Large intestine (tissue), 3 donors: ENCODE measurements at regions not wholly inside any gene's neighbourhood (a gene's known extent, or its start where the extent isn't known, plus 50 kb on each side); places are given as distances from the start of the nearest gene placed in this dataset.

Experiments
- DNase-seq, 2 donors: peaks; one replicate each; pipeline versions ENCODE4 v3.0.0 to v3.0.0-alpha.2; 2013
- H3K27ac ChIP-seq: one replicate; pipeline ENCODE4 v1.5.1; 2013; ENCODE audit warnings: low read length
- H3K27me3 ChIP-seq: 2 replicates; pipeline ENCODE4 v1.6.1; 2013; ENCODE audit warnings: low read length; ENCODE audit not compliant: control insufficient read depth, insufficient read depth
- H3K36me3 ChIP-seq: 2 replicates; pipeline ENCODE4 v1.6.1; 2013; ENCODE audit warnings: low read length; ENCODE audit not compliant: control insufficient read depth, insufficient read depth
- H3K4me1 ChIP-seq: one replicate; pipeline ENCODE4 v1.6.1; 2013; ENCODE audit warnings: low read length; ENCODE audit not compliant: control insufficient read depth, insufficient read depth
- H3K4me3 ChIP-seq: one replicate; pipeline ENCODE4 v1.5.1; 2013; ENCODE audit warnings: low read length
- H3K9me3 ChIP-seq: one replicate; pipeline ENCODE4 v1.6.1; 2013; ENCODE audit warnings: mild to moderate bottlenecking, low read depth, low read length, moderate library complexity; ENCODE audit not compliant: control insufficient read depth
- WGBS: methylation state at CpG from one replicate; pipeline ENCODE4 v1.1.5; 2013; ENCODE audit warnings: low lambda C conversion rate; ENCODE audit not compliant: insufficient coverage; 5-methylcytosine and 5-hydroxymethylcytosine counted together

- Histone ChIP-seq H3K9me3 (no peaks in the 10 kb centered on the region), H3K4me3 (no peak overlapping the region), H3K4me1 (no peaks in the 10 kb centered on the region), H3K36me3 (no peaks in the 10 kb centered on the region), H3K27ac (no peak overlapping the region), H3K27me3 (no peaks in the 10 kb centered on the region)
- no peak for DNase-seq
- WGBS = no CpG with 5 or more reads among the region's 11 CpGs
Measured at GRCh38 chr10:33807531-33808359, 473.3 kb upstream of the NRP1 start.

GRCh38 chr10:33805831-33806230 lies 471.4 kb upstream of the NRP1 start:
- Histone ChIP-seq H3K27ac (no peak overlapping the region), H3K36me3 (no peaks in the 10 kb centered on the region), H3K9me3 (no peaks in the 10 kb centered on the region), H3K4me3 (no peak overlapping the region), H3K4me1 (no peaks in the 10 kb centered on the region), H3K27me3 (no peaks in the 10 kb centered on the region)
- no peak for DNase-seq
- no CpG with 5 or more reads among the region's 2 CpGs for WGBS

GRCh38 chr10:33804584-33804983 lies 470.1 kb upstream of the NRP1 start:
- Histone ChIP-seq H3K4me3 (no peak overlapping the region), H3K27ac (no peak overlapping the region), H3K4me1 (no peaks in the 10 kb centered on the region), H3K9me3 (no peaks in the 10 kb centered on the region), H3K27me3 (no peaks in the 10 kb centered on the region), H3K36me3 (no peaks in the 10 kb centered on the region)
- 18% methylated on average over 2 of the region's 10 CpGs for WGBS
- DNase-seq = peak; percentile 8 to 33

GRCh38 chr10:33803248-33803647 lies 468.8 kb upstream of the NRP1 start:
- no peak for DNase-seq
- H3K4me1 ChIP-seq = no peaks in the 10 kb centered on the region
- WGBS = no CpG with 5 or more reads among the region's 3 CpGs

GRCh38 chr10:33802566-33802965 lies 468.1 kb upstream of the NRP1 start:
- Histone ChIP-seq H3K4me1 (no peaks in the 10 kb centered on the region), H3K27me3 (no peaks in the 10 kb centered on the region), H3K27ac (no peak overlapping the region), H3K36me3 (no peaks in the 10 kb centered on the region), H3K4me3 (no peak overlapping the region), H3K9me3 (no peaks in the 10 kb centered on the region)
- DNase-seq = no peak
- no CpG with 5 or more reads among the region's 4 CpGs for WGBS

More at GRCh38 chr10:33803248-33803647, 468.8 kb upstream of the NRP1 start:
- no peak overlapping the region for H3K27ac ChIP-seq
- H3K9me3 ChIP-seq = no peaks in the 10 kb centered on the region
- H3K36me3 ChIP-seq = no peaks in the 10 kb centered on the region
- no peak overlapping the region for H3K4me3 ChIP-seq
- no peaks in the 10 kb centered on the region for H3K27me3 ChIP-seq

GRCh38 chr10:33801705-33802104 lies 467.2 kb upstream of the NRP1 start:
- H3K27ac ChIP-seq = no peak overlapping the region
- no peaks in the 10 kb centered on the region for H3K4me1 ChIP-seq
- H3K27me3 ChIP-seq = no peaks in the 10 kb centered on the region
- no peak for DNase-seq
- H3K9me3 ChIP-seq = no peaks in the 10 kb centered on the region
- no peaks in the 10 kb centered on the region for H3K36me3 ChIP-seq
- H3K4me3 ChIP-seq = no peak overlapping the region
- WGBS = no CpG with 5 or more reads among the region's 2 CpGs

- no peak for DNase-seq
- H3K27me3 ChIP-seq = no peaks in the 10 kb centered on the region
- H3K36me3 ChIP-seq = no peaks in the 10 kb centered on the region
- no peak overlapping the region for H3K4me3 ChIP-seq
- H3K9me3 ChIP-seq = no peaks in the 10 kb centered on the region
- no peak overlapping the region for H3K27ac ChIP-seq
- H3K4me1 ChIP-seq = no peaks in the 10 kb centered on the region
Measured at GRCh38 chr10:33800986-33801385, 466.5 kb upstream of the NRP1 start.

GRCh38 chr10:33800545-33800944 lies 466.1 kb upstream of the NRP1 start:
- H3K27me3 ChIP-seq = no peaks in the 10 kb centered on the region
- H3K36me3 ChIP-seq = no peaks in the 10 kb centered on the region
- no peak overlapping the region for H3K4me3 ChIP-seq
- 80% methylated on average over 1 of the region's 5 CpGs for WGBS
- peak in 1 of 2 donors; percentile 37 for DNase-seq
- H3K27ac ChIP-seq = no peak overlapping the region
- no peaks in the 10 kb centered on the region for H3K4me1 ChIP-seq
- no peaks in the 10 kb centered on the region for H3K9me3 ChIP-seq

- Histone ChIP-seq H3K36me3 (no peaks in the 10 kb centered on the region), H3K4me1 (no peaks in the 10 kb centered on the region), H3K9me3 (no peaks in the 10 kb centered on the region), H3K27ac (no peak overlapping the region), H3K4me3 (no peak overlapping the region), H3K27me3 (no peaks in the 10 kb centered on the region)
- no CpG with 5 or more reads among the region's 5 CpGs for WGBS
- no peak for DNase-seq
Measured at GRCh38 chr10:33799944-33800323, 465.5 kb upstream of the NRP1 start.

GRCh38 chr10:33799281-33799943 lies 464.9 kb upstream of the NRP1 start:
- WGBS = 83% methylated on average over 1 of the region's 4 CpGs
- no peaks in the 10 kb centered on the region for H3K27me3 ChIP-seq

GRCh38 chr10:33798754-33799153 lies 464.3 kb upstream of the NRP1 start:
- no CpG with 5 or more reads among the region's 1 CpG for WGBS
- no peak for DNase-seq
- H3K27ac ChIP-seq = no peak overlapping the region

More at GRCh38 chr10:33799281-33799943, 464.9 kb upstream of the NRP1 start:
- no peaks in the 10 kb centered on the region for H3K9me3 ChIP-seq
- DNase-seq = peak in 1 of 2 donors; percentile 7
- no peak overlapping the region for H3K4me3 ChIP-seq
- no peaks in the 10 kb centered on the region for H3K4me1 ChIP-seq
- no peaks in the 10 kb centered on the region for H3K36me3 ChIP-seq
- H3K27ac ChIP-seq = no peak overlapping the region

More at GRCh38 chr10:33798754-33799153, 464.3 kb upstream of the NRP1 start:
- Histone ChIP-seq H3K27me3 (no peaks in the 10 kb centered on the region), H3K4me3 (no peak overlapping the region), H3K9me3 (no peaks in the 10 kb centered on the region), H3K4me1 (no peaks in the 10 kb centered on the region), H3K36me3 (no peaks in the 10 kb centered on the region)
